Activated CD4-positive, alpha-beta memory T cell treated with anti-CD3 and anti-CD28 coated beads, Interleukin-2, amount 10 ng/mL, durations not matched to agents 7 days and 5 days (primary cell): ENCODE measurements at regions not wholly inside any gene's neighbourhood (a gene's known extent, or its start where the extent isn't known, plus 50 kb on each side); places are given as distances from the start of the nearest gene placed in this dataset.
"Not testable (repeated sequence)": the region's sequence is repeated elsewhere in the genome, so short reads cannot be mapped to it uniquely, and the experiment has no call there.

Source experiments
- CTCF ChIA-PET: fragments of 350-600 bp; sonication (Branson Sonifier 250); formaldehyde crosslinking; loops from one replicate; lab custom pipeline; 2021; ENCODE audit warnings: antibody characterized with exemption, inconsistent platforms; lab: Charles Lee
- POLR2A ChIA-PET: fragments of 350-600 bp; sonication (Branson Sonifier 250); formaldehyde crosslinking; loops from one replicate; lab custom pipeline; 2021; ENCODE audit warnings: antibody characterized with exemption; lab: Charles Lee
- DNase-seq: peaks from one replicate; pipeline ENCODE4 v3.0.0-alpha.2; 2020
- H3K27ac Mint-ChIP-seq: one replicate; pipeline ENCODE4 v1.8.0; 2021; ENCODE audit warnings: mild to moderate bottlenecking, mixed read lengths
- H3K27me3 Mint-ChIP-seq: one replicate; pipeline ENCODE4 v1.8.0; 2021; ENCODE audit warnings: mixed read lengths
- H3K36me3 Mint-ChIP-seq: one replicate; pipeline ENCODE4 v1.8.0; 2021; ENCODE audit warnings: low read depth, mixed read lengths
- H3K4me1 Mint-ChIP-seq: one replicate; pipeline ENCODE4 v1.8.0; 2021; ENCODE audit warnings: mixed read lengths
- H3K4me3 Mint-ChIP-seq: one replicate; pipeline ENCODE4 v1.8.0; 2021; ENCODE audit warnings: mild to moderate bottlenecking, mixed read lengths
- H3K9me3 Mint-ChIP-seq: one replicate; pipeline ENCODE4 v1.8.0; 2021; ENCODE audit warnings: mixed read lengths

- Mint-ChIP-seq H3K4me3 (no peak overlapping the region), H3K27me3 (no peaks in the 10 kb centered on the region), H3K27ac (no peak overlapping the region), H3K36me3 (no peaks in the 10 kb centered on the region), H3K4me1 (no peaks in the 10 kb centered on the region), H3K9me3 (no peaks in the 10 kb centered on the region)
- DNase-seq: no peak
- CTCF ChIA-PET: no interaction called here
- POLR2A ChIA-PET: no interaction called here
These were observed 355.3 kb upstream of the AMOT start for GRCh38 chrX:113195949-113196348.

GRCh38 chrX:113192418-113192817, 351.8 kb upstream of the AMOT start:
- no peaks in the 10 kb centered on the region for H3K36me3 Mint-ChIP-seq
- H3K4me3 Mint-ChIP-seq: no peak overlapping the region
- CTCF ChIA-PET: no interaction called here
- POLR2A ChIA-PET: no interaction called here
- H3K27me3 Mint-ChIP-seq: no peaks in the 10 kb centered on the region
- H3K4me1 Mint-ChIP-seq: no peaks in the 10 kb centered on the region
- H3K9me3 Mint-ChIP-seq: no peaks in the 10 kb centered on the region
- H3K27ac Mint-ChIP-seq: no peak overlapping the region
- no peak for DNase-seq

GRCh38 chrX:113157496-113157895, 316.9 kb upstream of the AMOT start:
- H3K36me3 Mint-ChIP-seq: no peaks in the 10 kb centered on the region
- ChIA-PET CTCF (no interaction called here), POLR2A (no interaction called here)
- H3K9me3 Mint-ChIP-seq: peaks cover 6% of the 10 kb centered on the region
- no peak overlapping the region for H3K4me3 Mint-ChIP-seq
- no peak overlapping the region for H3K27ac Mint-ChIP-seq
- H3K27me3 Mint-ChIP-seq: no peaks in the 10 kb centered on the region
- no peaks in the 10 kb centered on the region for H3K4me1 Mint-ChIP-seq
- no peak for DNase-seq

- POLR2A ChIA-PET, CTCF ChIA-PET, H3K4me1 Mint-ChIP-seq, H3K4me3 Mint-ChIP-seq, H3K27ac Mint-ChIP-seq, DNase-seq, H3K36me3 Mint-ChIP-seq, H3K9me3 Mint-ChIP-seq, H3K27me3 Mint-ChIP-seq: not testable (repeated sequence)
These were observed 313.7 kb upstream of the AMOT start for GRCh38 chrX:113154315-113154714.

DNA sequence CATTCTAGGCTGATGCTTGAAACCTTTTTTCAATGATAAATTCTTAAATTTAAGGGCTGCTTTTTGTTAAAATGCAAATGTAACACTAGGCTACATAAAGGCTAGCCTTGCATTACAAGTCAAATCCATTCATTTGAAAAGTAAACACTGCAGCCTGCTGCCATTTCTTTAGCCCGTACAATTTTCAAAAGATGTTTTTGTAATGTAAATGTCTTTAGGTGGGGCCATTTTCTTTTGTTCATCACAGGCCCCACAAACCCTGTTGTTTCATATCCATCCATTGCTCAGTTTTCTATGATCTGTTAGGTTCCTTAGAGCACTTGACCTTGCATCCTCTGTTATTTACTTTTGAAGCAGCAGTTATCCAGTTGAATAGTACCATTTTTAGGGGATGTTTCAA, 296.2 kb upstream of the AMOT start:
- Mint-ChIP-seq H3K9me3 (peaks cover 4% of the 10 kb centered on the region), H3K4me3 (no peak overlapping the region), H3K27ac (no peak overlapping the region), H3K4me1 (no peaks in the 10 kb centered on the region), H3K36me3 (no peaks in the 10 kb centered on the region), H3K27me3 (no peaks in the 10 kb centered on the region)
- no peak for DNase-seq
- CTCF ChIA-PET: no interaction called here
- POLR2A ChIA-PET: no interaction called here

- Mint-ChIP-seq H3K27me3 (no peaks in the 10 kb centered on the region), H3K27ac (no peak overlapping the region), H3K4me3 (no peak overlapping the region), H3K36me3 (no peaks in the 10 kb centered on the region), H3K9me3 (no peaks in the 10 kb centered on the region), H3K4me1 (no peaks in the 10 kb centered on the region)
- POLR2A ChIA-PET: no interaction called here
- CTCF ChIA-PET: no interaction called here
- DNase-seq: no peak
These were observed 292.7 kb upstream of the AMOT start for GRCh38 chrX:113133316-113133715.

DNA sequence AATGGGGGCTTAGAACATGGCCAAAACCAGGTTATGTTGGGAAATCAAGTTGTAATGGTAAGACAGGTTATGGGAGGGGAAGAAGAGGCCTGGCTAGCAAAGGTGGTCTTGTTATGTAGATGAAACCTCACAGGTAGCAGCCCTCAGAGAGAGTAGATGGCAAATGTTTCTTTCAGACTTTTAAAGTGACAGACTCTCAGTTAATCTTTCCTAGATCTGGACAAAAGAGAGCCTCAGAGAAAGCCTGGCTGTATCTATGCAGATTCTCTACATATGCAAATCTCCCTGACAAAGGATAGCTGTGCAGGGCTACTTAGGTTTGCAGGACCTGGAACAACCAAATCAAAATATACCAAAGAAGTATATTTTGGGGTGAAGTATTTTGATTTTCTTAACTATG, 284.1 kb upstream of the AMOT start:
- no peak for DNase-seq
- H3K27me3 Mint-ChIP-seq: no peaks in the 10 kb centered on the region
- no peak overlapping the region for H3K4me3 Mint-ChIP-seq
- ChIA-PET POLR2A (no interaction called here), CTCF (no interaction called here)
- no peaks in the 10 kb centered on the region for H3K4me1 Mint-ChIP-seq
- H3K27ac Mint-ChIP-seq: no peak overlapping the region
- no peaks in the 10 kb centered on the region for H3K36me3 Mint-ChIP-seq
- H3K9me3 Mint-ChIP-seq: no peaks in the 10 kb centered on the region

DNA sequence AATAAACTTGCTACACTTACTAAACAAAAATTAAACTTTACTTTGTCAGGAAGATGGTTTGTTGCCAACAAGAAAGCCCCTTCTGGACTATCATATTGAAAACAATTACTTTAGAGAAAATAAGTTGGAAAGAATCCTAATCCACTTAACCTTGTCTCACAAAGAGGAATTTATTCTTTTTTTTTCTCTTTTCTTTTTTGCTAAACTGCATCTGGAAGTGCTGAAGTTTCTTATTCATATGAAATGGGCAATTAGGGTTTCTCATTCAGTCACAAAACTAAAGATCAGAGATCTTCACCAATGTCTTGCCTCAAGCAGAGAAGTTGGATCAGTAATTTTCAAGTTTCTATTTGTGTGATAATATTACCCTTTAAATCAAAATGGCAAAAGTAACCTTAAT, 234.9 kb upstream of the AMOT start:
- no peaks in the 10 kb centered on the region for H3K4me1 Mint-ChIP-seq
- no peaks in the 10 kb centered on the region for H3K27me3 Mint-ChIP-seq
- no peaks in the 10 kb centered on the region for H3K36me3 Mint-ChIP-seq
- no peaks in the 10 kb centered on the region for H3K9me3 Mint-ChIP-seq
- ChIA-PET POLR2A (no interaction called here), CTCF (no interaction called here)
- no peak overlapping the region for H3K27ac Mint-ChIP-seq
- no peak overlapping the region for H3K4me3 Mint-ChIP-seq
- DNase-seq: no peak

DNA sequence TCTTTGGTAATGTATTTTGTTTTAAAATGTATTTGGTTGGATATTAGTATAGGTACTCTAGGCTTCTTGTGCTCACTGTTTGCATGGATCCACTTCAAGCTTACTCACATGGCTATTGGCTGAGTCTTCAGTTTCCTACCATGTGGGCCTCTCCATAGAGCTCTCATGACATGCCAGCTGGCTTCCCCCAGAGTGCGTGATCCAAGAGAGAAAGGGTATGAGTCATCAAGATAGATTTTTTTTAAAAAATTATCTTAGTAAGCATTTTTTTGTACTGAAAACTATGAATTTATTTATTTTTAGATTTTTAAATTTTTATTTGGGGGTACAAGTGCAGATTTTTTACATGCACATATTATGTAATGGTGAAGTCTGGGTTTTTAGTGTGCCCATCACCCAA, 219.1 kb upstream of the AMOT start:
- DNase-seq: no peak
- H3K4me1 Mint-ChIP-seq: no peaks in the 10 kb centered on the region
- H3K4me3 Mint-ChIP-seq: no peak overlapping the region
- no peaks in the 10 kb centered on the region for H3K27me3 Mint-ChIP-seq
- ChIA-PET CTCF (no interaction called here), POLR2A (no interaction called here)
- H3K36me3 Mint-ChIP-seq: no peaks in the 10 kb centered on the region
- no peak overlapping the region for H3K27ac Mint-ChIP-seq
- H3K9me3 Mint-ChIP-seq: no peaks in the 10 kb centered on the region

DNA sequence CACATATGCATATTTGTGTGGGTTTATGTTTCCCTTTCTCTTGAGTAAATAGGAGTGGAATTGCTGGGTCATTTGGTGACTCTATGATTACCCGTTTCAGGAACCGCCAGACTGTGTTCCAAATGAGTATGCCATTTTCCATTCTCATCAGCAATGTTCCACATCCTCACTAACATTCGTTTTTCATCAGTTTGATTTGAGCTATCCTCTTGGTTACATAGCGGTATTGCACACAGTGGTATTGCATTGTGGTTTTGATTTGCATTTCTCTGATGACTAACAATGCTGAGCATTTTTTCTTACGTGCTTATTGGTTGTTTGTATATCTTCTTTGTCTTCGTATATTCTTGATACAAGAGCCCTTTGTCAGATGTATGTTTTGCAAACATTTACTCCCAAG, 218.0 kb upstream of the AMOT start:
- Mint-ChIP-seq H3K27me3 (no peaks in the 10 kb centered on the region), H3K4me3 (no peak overlapping the region), H3K9me3 (no peaks in the 10 kb centered on the region), H3K36me3 (no peaks in the 10 kb centered on the region), H3K4me1 (no peaks in the 10 kb centered on the region), H3K27ac (no peak overlapping the region)
- ChIA-PET POLR2A (no interaction called here), CTCF (no interaction called here)
- DNase-seq: no peak

- no peak overlapping the region for H3K27ac Mint-ChIP-seq
- H3K4me1 Mint-ChIP-seq: no peaks in the 10 kb centered on the region
- H3K9me3 Mint-ChIP-seq: no peaks in the 10 kb centered on the region
- H3K27me3 Mint-ChIP-seq: no peaks in the 10 kb centered on the region
- DNase-seq: no peak
- CTCF ChIA-PET: no interaction called here
- POLR2A ChIA-PET: no interaction called here
- H3K4me3 Mint-ChIP-seq: no peak overlapping the region
- no peaks in the 10 kb centered on the region for H3K36me3 Mint-ChIP-seq
These were observed 208.3 kb upstream of the AMOT start for GRCh38 chrX:113048896-113049295.

DNA sequence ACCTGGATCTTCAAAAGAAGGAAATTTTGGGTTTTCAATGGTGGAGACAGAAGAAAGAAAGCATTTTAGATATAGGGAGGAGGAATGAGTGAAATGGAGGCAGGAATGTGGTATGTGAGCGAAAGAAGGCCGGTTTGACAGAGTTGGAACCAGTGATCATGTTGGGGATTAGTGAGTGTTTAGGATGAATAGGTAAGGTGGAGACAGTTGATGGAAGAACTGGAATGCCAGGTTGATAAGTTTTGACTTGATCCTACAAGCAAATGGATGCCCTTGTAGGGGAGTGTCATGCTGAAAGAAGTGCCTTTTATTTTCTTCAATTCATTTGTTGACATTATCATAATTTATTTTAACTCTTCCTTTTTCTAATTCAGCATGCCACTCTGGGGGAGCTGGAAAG, 207.8 kb upstream of the AMOT start:
- DNase-seq: no peak
- no peak overlapping the region for H3K4me3 Mint-ChIP-seq
- no peaks in the 10 kb centered on the region for H3K27me3 Mint-ChIP-seq
- ChIA-PET POLR2A (no interaction called here), CTCF (no interaction called here)
- H3K36me3 Mint-ChIP-seq: no peaks in the 10 kb centered on the region
- H3K9me3 Mint-ChIP-seq: no peaks in the 10 kb centered on the region
- no peak overlapping the region for H3K27ac Mint-ChIP-seq
- no peaks in the 10 kb centered on the region for H3K4me1 Mint-ChIP-seq

DNA sequence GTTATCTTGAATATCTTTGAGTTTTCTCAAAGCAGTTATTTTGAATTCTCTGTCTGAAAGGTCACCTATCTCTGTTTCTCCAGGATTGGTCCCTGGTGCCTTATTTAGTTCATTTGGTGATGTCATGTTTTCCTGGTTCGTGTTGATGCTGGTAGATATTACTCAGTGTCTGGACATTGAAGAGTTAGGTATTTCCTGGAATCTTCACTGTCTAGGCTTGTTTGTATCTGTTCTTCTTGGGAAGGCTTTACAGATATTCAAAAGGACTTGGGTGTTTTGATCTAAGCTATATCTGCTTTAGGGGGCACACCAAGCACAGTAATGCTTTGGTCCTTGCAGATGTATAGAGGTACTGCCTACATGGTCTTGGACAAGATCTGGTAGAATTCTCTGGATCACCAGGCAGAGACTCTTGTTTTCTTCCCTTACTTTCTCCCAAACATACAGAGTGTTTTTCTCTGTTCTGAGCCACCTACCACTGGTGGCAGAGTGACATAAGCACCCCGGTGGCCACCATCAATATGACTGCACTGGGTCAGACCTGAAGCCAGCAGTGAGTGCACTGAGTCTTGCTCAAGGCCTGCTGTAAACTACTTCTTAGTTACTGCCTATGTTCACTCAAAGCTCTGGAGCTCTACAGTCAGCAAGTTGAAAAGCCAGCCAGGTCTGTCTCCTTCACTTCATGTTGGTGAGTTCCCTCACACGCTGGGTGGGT, 193.5 kb upstream of the AMOT start:
- Mint-ChIP-seq H3K4me3 (no peak overlapping the region), H3K9me3 (no peaks in the 10 kb centered on the region), H3K4me1 (no peaks in the 10 kb centered on the region), H3K36me3 (no peaks in the 10 kb centered on the region), H3K27me3 (no peaks in the 10 kb centered on the region), H3K27ac (no peak overlapping the region)
- POLR2A ChIA-PET: no interaction called here
- CTCF ChIA-PET: no interaction called here
- DNase-seq: no peak

- ChIA-PET CTCF (no interaction called here), POLR2A (no interaction called here)
- Mint-ChIP-seq H3K4me1 (no peaks in the 10 kb centered on the region), H3K27me3 (no peaks in the 10 kb centered on the region), H3K36me3 (no peaks in the 10 kb centered on the region), H3K27ac (no peak overlapping the region), H3K4me3 (no peak overlapping the region), H3K9me3 (no peaks in the 10 kb centered on the region)
- no peak for DNase-seq
These were observed 179.3 kb upstream of the AMOT start for GRCh38 chrX:113019958-113020357.
